HuH-7 (cell line): ENCODE measurements at regions not wholly inside any gene's neighbourhood (a gene's known extent, or its start where the extent isn't known, plus 50 kb on each side); places are given as distances from the start of the nearest gene placed in this dataset.
"Not testable (repeated sequence)": the region's sequence is repeated elsewhere in the genome, so short reads cannot be mapped to it uniquely, and the experiment has no call there.

ENCODE experiments used
- DNase-seq: peaks from one replicate; pipeline ENCODE4 v3.0.0; 2011; ENCODE audit warnings: low spot score

DNA sequence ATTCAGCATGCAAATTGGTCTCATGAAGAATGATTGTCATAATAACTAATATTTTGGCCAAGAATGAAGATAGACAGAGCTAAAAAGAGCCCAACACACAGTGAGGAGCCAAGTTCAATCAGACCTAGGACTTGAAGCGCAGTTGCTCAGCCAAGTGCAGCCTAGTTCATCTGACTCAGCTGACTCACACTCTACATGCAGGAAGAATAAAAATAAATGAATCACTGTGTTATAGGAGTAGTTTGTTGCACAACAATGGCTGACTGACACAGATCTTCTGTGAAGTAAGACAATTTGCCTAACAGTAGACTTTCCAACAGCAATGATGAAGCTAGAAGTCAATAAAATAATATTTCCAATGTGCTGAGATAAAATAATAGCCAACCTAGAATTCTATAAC lies 261.5 kb downstream of the CEMIP2 start:
- no peak for DNase-seq

DNA sequence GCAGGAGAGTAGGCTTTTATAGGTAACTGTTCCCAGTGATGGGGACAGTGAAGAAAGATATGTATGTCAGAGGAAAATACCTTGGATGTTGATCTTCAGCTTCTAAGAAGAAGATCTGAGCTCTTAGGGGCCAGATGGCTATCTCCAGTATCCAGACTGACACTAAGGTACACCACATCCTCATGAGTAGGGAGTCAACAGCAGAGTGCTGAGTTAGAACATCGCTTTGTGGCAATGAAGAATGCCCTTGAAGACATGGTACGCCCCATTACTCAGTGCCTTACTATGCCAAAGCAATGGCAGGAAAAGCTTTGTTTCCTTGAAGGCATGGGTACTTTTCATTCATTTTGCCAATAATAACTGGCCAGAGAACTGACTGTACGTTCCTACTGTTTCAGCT lies 263.7 kb downstream of the CEMIP2 start:
- DNase-seq = no peak

DNA sequence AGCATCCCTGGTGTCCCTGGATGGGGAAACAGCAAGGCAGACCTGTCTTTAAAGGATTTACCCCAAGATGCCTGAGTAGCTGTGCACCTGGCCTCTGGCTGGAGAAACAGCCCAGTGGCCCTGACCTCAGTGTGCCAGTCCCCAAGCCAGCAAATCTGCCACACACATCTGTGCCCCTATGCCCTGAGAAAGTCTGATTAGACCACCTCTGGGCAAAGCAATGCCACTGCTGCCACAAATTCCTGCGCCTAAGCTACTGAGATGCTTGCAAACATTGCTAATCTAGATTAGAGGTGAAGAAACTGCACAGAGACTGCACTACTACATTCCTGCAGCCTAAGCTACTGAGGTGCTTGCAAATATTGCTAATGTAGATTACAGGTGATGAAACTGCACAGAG lies 269.6 kb downstream of the CEMIP2 start:
- DNase-seq = no peak

DNA sequence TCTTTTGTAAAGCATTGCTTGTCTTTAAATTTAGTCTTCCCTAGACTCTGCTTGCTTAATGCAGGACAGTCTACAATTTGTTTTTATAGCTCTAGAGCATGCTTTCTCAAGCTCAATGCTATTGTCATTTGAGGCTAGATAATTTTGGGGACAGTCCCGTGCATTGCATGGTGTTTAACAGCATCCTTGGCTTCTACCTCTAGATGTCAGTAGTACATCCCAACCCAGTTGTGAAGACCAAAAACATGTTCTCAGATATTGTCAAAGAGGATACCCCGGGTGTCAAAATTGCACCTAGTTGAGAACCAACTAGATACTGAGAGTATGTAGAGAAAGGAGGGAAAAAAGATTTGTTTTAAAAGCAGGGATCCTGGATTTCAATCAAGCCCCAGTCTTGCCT lies 277.5 kb downstream of the CEMIP2 start:
- DNase-seq = peak; percentile 6

DNA sequence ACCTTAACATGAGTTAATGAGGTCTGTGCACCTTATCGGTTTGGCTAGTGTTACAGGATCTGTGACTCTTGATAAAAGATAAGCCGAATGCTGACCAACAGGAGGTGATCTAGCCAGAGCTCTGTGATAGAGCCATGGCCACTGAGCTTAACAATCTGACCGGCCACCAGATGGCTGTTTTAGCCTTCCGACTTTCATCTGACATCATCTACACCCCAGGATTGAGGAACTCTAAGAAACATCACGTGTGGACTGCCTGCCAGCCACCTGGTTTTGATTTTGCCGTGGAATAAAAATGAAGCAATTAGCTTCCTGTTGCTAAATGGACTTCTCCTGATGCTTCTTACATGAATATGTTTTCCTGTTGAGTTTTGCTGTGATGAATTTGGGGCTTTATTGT lies 281.3 kb downstream of the CEMIP2 start:
- no peak for DNase-seq

DNA sequence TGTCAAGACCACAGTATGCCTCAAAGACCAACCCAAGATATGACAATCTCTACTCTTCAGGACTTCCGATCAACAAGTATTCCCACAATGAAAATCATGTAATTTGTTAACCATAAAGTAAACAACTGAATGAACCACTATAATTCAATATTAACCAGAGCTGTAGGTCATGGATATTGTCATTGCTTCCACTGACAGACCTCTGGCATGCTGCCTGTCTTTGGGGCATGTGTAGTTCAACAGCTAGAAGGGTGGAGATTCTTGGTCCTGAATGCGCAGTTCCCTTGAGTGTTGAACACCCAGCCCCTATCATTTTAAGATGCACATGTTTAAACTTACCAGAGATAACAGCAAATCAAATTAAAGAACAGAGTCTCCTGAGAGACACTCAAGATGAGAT lies 283.0 kb downstream of the CEMIP2 start:
- no peak for DNase-seq

DNA sequence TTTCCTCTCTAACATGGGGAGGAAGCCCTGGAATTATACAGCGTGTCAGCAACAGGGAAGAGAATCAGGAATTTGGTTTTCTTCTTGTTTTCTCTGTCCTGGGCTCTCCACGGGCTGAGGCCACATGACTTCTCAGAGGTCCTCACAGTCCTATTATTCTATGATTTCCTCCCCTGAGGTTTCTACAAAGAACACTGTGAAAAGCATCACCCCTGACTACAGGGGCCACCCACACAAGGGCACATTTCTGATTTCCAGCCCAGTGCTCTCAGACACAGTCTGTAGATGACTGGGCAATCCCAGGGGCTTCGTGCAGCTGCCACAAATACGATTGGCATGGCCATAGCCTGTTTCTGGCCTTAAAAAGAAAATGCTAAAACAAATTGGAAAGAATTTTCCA lies 284.9 kb downstream of the CEMIP2 start:
- no peak for DNase-seq

DNA sequence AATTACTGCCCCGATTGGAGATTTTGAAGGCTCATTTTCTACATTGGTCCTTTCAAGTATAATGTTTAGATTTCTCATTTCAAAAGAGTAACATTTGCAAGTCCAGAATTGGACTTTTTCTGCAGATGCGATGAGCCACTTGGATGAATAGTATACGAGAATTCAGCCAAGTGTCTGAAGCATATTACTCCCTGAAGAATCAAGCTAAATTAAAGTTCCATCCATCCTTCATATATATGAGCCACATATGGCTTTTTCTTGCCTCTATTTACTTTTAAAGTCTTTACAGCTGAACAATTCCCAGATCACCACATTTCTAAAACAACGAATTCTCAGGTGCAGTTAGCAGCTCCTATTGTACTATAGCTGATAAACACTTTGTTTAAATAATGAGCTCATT lies 288.7 kb downstream of the CEMIP2 start:
- no peak for DNase-seq

DNA sequence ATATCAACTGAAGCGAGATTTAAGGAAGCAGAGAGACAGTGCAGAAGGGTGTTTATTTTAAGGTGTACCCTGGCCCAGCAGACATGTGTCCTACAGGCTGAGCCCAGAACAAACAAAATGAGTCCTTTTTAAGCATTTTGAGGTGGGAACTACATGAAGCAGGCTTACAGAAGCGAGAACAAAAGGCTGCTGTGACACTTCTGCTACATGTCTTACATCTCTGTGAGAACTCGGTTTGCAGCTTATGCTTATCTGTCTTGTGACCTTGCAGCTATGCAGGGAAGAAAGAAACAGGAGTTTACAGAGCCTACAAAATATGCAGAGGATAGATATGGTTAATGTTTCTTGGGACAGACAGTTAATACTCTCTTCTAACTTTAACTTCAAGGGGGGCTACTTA lies 295.9 kb downstream of the CEMIP2 start:
- DNase-seq = no peak

DNA sequence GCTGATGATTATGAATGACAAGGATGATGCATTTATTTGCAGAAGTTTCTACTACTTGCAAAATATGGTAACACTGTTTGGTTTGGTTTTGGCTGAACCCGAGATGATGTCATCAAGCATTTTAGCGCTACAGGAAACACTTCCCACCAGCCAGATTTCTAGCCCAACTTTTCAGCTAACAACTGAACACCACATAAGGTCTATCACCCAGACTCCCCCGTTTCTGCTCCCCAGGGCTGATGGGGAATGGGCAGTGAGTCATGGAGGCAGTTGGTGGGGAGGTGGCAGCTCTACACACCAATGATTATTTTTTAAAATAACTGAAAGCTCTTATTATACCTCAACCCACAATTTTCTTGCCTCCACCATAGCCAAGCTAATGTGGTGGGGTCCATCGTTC lies 302.9 kb downstream of the CEMIP2 start:
- DNase-seq = no peak

DNA sequence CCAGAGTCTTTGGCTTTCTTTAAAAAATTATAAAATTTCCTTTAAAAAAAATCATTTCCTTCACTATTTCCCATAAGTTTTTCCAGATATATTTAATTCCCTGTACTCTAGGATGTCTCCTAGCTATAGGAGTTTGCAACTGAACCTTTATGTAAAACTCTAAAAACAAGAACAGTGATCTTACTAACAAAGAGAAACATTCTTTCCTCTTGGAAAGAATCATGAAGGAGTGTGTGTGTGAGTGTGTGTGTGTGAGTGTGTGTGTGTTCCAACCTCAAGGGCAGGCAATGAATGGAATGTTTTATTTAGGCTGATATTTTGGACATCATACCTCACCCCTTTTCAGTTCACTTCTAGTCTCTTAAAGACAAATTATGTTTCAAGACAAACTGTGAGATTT lies 309.2 kb downstream of the CEMIP2 start:
- DNase-seq = no peak

DNA sequence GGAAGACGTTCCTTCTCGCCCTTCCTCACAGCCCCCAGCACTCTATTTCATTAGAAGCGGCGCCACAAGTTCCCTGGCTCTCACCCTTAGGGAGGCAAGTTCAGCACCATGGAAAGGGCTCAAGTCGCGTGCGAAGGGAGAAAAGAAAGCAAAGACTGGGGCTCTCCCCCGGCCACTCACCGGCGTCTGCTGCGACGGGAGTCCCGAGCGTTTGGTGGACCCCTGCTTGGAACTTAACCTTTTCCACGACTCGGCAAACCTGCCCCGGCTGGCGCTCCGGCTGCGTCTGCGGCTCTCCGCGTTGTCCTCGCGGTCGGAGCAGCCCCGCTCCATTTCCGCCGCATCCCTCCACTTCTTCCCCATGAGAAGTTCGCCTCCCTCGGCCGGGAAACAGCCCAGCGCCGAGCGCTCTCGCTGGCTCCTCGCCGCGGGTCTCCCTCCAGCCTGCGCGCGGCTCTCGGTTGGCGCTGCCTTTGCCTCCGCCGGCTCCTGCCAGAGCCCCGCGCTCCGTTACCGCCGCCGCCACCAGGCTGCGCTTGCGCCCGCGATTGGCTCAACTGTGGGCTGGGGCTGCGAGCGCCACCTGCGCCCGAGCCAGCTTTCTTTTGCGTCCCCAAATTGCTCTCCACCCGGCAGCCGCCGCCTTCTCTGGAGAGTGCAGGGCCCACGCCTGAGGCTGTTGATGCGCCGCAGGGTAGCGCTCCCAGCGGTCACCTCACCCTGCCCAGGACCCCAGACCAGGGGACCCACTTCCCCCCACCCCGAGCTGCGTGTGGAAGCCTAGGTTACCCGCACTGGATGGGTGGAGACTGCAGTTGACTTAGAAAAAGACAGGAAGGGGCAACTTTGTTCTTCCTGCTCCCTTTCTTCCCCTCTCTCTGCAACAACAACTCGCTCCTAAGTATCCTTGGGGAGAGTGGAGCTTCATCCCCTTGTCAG lies 321.6 kb downstream of the CEMIP2 start:
- DNase-seq = peak; percentile 65

DNA sequence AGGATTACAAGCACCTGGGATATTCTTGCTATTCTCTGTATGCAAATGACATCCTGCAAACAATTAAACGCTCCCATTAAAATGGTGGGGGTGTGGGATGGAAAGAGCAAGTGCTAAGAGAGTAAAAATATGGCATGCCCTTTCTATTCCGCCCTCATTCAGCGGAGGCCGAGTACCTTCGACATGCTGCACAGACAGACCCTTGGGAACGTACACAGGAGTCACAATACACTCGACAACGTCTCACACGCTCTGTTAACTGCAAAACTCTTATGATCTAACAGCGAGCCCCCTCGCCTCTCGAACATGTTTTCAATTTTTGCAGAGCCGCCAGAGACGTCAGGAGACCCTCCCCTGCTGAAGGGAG lies 322.2 kb downstream of the CEMIP2 start:
- DNase-seq = no peak

DNA sequence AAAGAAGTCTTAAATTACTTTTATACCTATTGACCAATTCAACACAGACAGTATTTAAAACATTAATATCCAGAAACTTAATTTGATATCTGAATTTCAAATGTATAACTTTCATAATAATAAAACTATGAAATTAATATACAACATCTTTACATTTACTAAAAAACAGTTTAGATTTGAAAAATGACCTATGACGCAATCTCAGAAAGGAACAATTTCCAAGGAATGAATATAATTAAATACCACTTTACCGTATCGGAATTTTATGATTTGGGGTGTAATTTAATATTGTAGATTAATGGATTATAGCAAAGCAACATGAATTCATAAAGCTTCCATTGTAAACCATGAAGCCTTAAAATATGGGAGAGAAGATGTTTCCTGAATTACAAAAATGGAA lies 321.5 kb upstream of the TRPM3 start:
- DNase-seq = no peak

DNA sequence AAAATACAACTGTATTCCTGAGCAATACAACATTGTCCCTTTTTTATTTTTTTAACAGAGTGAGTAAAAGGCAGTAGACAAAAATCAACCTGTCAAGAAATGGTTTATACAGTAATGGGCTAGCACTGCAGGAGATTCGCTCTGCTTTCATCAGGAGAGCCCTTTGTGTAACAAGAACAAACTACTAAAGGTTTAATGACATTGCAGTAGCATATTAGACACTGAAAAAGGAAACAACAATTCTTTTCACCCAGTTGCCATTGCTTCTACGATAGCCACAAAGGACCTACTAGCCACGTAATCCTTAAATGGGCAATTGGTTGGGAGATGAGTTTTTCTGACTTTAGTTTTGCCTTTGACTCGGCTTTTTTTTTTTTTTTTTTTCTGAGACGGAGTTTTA lies 319.8 kb upstream of the TRPM3 start:
- no peak for DNase-seq

DNA sequence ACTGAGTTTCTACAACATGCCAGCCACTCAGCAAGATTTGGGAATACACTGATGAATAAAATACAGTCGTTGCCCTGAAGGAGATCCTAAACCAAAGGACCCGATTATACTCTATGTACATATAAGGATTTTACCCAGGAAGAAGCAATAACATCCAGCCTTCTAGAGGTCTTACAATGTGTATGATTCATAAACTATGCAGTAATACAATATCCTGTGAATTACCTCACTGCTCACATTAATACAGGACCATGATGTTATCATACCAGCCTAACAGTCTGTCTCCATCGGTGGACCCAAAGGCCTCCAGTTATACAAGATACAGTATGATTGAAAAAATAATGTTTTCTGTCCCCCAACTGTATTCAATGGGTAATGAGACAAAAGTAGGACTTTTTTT lies 310.5 kb upstream of the TRPM3 start:
- DNase-seq = no peak

DNA sequence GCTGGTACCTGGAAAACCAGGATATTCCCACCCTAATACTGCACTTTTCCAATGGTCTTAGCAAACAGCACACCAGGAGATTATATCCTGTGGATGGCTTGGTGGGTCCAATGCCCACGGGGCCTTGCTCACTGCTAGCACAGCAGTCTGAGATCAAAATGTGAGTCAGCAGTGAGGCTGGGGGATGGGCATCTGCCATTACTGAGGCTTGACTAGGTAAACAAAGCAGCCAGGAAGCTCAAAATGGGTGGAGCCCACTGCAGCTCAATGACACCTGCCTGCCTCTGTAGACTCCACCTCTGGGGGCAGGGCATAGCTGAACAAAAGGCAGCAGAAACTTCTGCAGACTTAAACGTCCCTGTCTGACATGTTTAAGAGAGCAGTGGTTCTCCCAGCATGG lies 285.9 kb upstream of the TRPM3 start:
- not testable (repeated sequence) for DNase-seq

DNA sequence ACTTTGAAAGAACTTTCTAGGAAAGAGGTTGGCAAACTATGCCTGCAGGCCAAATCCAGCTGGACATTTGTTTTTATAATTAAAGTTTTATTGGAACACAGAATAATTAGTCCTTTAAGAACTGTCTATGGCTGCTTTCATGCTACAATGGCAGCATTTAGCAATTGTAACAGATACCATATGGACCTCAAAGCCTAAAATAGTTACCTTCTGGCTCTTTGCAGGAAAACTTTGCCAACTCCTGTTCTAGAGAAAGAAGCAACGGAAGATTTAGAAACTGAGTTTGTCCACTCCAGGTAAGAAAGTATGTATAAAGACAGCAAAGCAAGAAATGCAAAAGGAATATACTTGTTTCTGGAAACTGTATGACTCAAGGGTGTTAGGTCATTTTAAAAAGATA lies 281.7 kb upstream of the TRPM3 start:
- DNase-seq = no peak

DNA sequence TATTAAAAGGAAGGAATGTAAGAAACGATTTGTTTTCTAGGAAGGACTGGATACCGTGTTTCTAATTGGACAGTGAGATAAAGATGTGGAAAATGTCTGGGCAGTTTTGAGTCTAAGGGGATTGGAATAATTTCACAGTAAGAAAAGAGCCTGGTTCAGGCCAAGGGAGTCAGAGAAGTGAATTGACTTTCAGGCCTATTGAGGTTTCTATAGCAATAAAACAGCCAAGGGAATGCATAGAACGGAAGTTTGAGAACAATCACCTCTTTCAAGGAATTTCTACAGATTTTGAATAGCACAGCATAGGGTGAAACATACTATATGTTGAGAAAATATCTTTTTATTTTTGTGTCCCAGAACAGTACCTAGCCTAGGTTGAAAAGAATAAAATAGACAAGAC lies 271.6 kb upstream of the TRPM3 start:
- DNase-seq = no peak

DNA sequence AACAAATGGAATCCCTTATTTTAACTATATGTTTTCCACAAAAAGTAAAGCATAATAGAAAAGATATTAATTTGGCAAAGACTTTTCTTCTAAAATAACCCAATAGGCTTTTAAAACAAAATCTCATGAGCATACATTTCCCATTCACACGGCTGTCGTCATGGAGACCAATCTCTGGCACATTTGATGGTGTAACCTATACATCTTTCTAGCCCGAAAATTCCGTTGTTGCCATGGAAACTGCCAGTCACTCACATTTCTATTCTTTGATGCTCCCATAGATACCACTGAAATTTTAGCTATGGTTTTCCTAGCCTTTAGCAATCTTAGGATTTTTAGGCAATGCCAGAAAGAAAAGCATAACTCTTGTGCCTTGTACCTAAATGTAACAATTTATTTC lies 262.9 kb upstream of the TRPM3 start:
- no peak for DNase-seq

DNA sequence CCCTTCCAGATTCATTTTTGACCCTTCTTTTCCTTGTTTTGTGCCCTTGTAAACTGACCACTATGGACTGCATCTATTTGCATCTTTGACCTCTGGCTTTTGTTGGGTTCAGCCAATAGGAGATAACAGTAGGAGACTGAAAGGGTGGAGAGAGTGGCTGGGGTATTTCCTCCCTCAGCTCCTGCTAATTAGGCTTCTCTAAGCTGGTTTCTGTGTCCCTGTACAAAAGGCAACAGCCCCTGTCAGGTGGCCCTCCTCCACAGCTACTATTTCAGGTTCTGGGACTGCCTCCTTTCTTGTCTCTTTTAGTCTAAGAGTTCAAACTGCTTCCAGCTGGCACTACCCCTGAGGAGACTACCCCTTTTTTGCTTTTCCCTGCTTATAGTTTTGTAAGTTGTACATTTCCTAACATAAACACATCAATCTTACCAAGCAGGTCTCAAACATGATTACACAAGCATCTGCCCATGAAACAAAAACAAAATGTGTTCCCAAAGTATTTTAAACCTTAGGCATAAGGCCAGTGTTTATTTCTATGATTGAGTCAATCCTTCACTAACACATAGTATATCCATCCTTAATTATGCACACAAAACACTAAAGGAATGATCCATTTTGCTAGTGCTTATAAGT lies 262.0 kb upstream of the TRPM3 start:
- no peak for DNase-seq

DNA sequence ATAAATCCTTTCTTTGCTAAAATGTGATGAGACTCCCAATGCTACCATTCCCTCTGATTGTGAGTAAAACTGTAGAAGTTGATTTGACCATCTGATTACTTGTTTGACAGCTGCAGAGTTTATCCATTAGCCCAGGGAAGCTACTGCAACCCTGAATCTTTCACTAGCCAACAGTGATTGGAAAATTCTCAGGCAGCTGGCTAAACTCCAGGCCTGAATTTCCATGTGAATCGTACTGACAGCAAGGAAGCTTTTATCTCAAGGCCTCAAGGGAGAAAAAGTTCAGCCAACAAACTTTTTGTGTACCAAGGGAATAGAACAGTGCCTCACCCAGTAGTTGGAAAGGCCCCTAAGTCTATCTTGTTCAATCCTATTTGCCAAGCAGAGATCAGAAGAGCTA lies 246.7 kb upstream of the TRPM3 start:
- DNase-seq = no peak

DNA sequence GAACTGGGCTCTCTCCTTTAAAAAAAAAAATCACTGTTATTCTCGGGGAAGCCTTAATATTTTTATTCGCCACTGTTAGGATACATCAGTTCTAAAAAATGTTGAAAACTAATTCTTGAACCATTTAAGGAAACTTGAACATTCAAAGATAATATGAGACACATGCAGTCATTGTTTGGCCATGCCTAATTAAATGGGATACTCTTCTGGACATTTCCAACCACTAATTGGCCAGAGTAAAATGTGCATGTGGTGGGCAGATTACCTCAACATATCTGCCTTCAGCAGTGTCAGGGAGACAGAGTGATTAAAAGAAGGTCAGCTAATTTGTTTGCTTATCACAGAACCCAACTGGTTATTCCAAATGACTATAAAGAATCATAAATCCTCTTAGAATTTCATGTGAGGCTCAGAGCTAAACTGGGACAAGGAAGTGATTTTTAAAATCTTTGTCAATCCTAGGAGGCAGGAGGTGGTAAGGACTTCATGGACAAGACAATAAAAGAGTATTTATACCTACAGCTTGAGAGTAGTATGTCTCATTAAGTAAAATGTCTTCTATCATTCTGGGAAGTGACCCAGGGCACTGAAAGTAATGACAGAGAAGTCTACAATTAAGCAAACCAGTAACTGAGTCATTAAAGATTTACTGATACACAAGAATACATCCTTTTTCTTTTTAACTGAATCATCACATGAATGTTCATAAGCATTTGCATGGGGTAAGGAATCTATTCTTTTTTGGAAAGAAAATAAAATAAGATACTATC lies 242.9 kb upstream of the TRPM3 start:
- DNase-seq = no peak
